GM12878 (cell line): ENCODE measurements at regions not wholly inside any gene's neighbourhood (a gene's known extent, or its start where the extent isn't known, plus 50 kb on each side); places are given as distances from the start of the nearest gene placed in this dataset.
A peak's percentile ranks its signal among the peaks of the same experiment; 100 is the strongest.

Source experiments
- ATAC-seq: fragments of 200-7000 bp; cut with Tn5 transposase; 3 replicates; pipeline ENCODE4 v1.9.1; 2020; ENCODE audit warnings: mild to moderate bottlenecking, moderate library complexity
- BruUV-seq: library from RNA; stranded (reverse); fragments of 400-500 nt; replicated peaks from 2 replicates; lab custom pipeline; 2021; lab: Mats Ljungman, UMichigan
- CTCF ChIA-PET: fragments of 300-600 bp; sonication (Branson Sonifier 250); formaldehyde crosslinking; extraction: SDS; loops from one replicate; lab custom pipeline; 2021; ENCODE audit warnings: inconsistent platforms; lab: Yijun Ruan, JAX
- POLR2A ChIA-PET: fragments of 350-600 bp; formaldehyde crosslinking; extraction: SDS; loops from one replicate; lab custom pipeline; 2021; ENCODE audit warnings: inconsistent platforms; lab: Charles Lee
- RAD21 ChIA-PET: fragments of 300-600 bp; sonication (Branson Sonifier 250); formaldehyde crosslinking; loops from one replicate; lab custom pipeline; 2023; ENCODE audit warnings: antibody characterized with exemption; ENCODE audit not compliant: unreplicated experiment; lab: Charles Lee
- SMC1A ChIA-PET: fragments of 300-600 bp; sonication (Branson Sonifier 250); formaldehyde crosslinking; loops from one replicate; lab custom pipeline; 2023; ENCODE audit not compliant: unreplicated experiment, uncharacterized antibody; lab: Charles Lee
- DNase-seq: peaks from one replicate; pipeline ENCODE4 v3.0.0-alpha.2; 2011; ENCODE audit warnings: low read depth, low spot score
- FAIRE-seq: peaks from 3 replicates; lab custom pipeline; 2011; peaks lifted over from hg19 to GRCh38; lab: Jason Lieb, UNC
- H2AFZ ChIP-seq: 2 replicates; pipeline ENCODE4 v1.6.0; 2011; ENCODE audit warnings: low read depth, low read length, control low read depth; ENCODE audit not compliant: control insufficient read depth
- H3K27ac ChIP-seq: 2 replicates; pipeline ENCODE4 v1.5.1; 2011; ENCODE audit warnings: control low read depth; ENCODE audit not compliant: control insufficient read depth, insufficient read depth
- H3K27me3 ChIP-seq, 2 experiments: replicated peaks in 1 of 2; 2 replicates each; pipeline versions ENCODE4 v1.6.0 to v1.6.1; 2011; ENCODE audit warnings: low read length in 1 of 2; ENCODE audit not compliant: control insufficient read depth in 2 of 2, insufficient read depth in 2 of 2
- H3K36me3 ChIP-seq, 2 experiments: 2 replicates each; pipeline ENCODE4 v1.5.1; 2011; ENCODE audit warnings: low read length in 1 of 2; ENCODE audit not compliant: control insufficient read depth in 2 of 2, insufficient read depth in 2 of 2
- H3K4me1 ChIP-seq: 2 replicates; pipeline ENCODE4 v1.6.1; 2011; ENCODE audit warnings: mild to moderate bottlenecking, low read length, moderate library complexity, mixed read lengths; ENCODE audit not compliant: control insufficient read depth, insufficient read depth
- H3K4me2 ChIP-seq: 2 replicates; pipeline ENCODE4 v1.6.0; 2011; ENCODE audit warnings: control low read depth; ENCODE audit not compliant: control insufficient read depth, insufficient read depth
- H3K4me3 ChIP-seq: fragments of 200-600 bp; sonication (generic); 2 replicates; pipeline ENCODE4 v1.5.1; 2016
- H3K79me2 ChIP-seq: 2 replicates; pipeline ENCODE4 v1.6.0; 2011; ENCODE audit warnings: low read length; ENCODE audit not compliant: control insufficient read depth, insufficient read depth
- H3K9ac ChIP-seq: 2 replicates; pipeline ENCODE4 v1.8.0; 2011; ENCODE audit warnings: low read length, control low read depth, mixed read lengths; ENCODE audit not compliant: control insufficient read depth, insufficient read depth
- H3K9me3 ChIP-seq: replicated peaks from 3 replicates; pipeline ENCODE4 v1.5.1; 2011; ENCODE audit warnings: mild to moderate bottlenecking, low read length; ENCODE audit not compliant: control insufficient read depth, insufficient read depth
- H4K20me1 ChIP-seq: 2 replicates; pipeline ENCODE4 v1.6.0; 2011; ENCODE audit not compliant: control insufficient read depth, insufficient read depth
- BACH1 ChIP-seq: fragments of 450-650 bp; IDR thresholded peaks from 2 replicates; pipeline ENCODE4 v1.6.1; 2017; ENCODE audit warnings: mild to moderate bottlenecking, borderline replicate concordance
- CBX3 ChIP-seq: fragments of 200-600 bp; sonication (generic); IDR thresholded peaks from 2 replicates; pipeline ENCODE4 v1.6.1; 2016; ENCODE audit warnings: low read depth, borderline replicate concordance
- CBX5 ChIP-seq: sonication (generic); IDR thresholded peaks from 2 replicates; pipeline ENCODE4 v1.6.1; 2016; ENCODE audit warnings: low read depth, moderate library complexity, mild to moderate bottlenecking, inconsistent platforms
- ESRRA ChIP-seq: IDR thresholded peaks from 2 replicates; pipeline ENCODE4 v1.6.1; 2012; ENCODE audit warnings: mild to moderate bottlenecking, low read length, improper control_type of control experiment
- FOXK2 ChIP-seq: fragments of 450-650 bp; IDR thresholded peaks from 2 replicates; pipeline ENCODE4 v1.6.1; 2017; ENCODE audit warnings: mild to moderate bottlenecking, moderate library complexity
- GATAD2B ChIP-seq: fragments of 450-650 bp; conservative IDR thresholded peaks from 2 replicates; pipeline ENCODE4 v1.6.1; 2017; ENCODE audit warnings: low read depth, mild to moderate bottlenecking, moderate library complexity
- IKZF1 ChIP-seq: fragments of 450-650 bp; conservative IDR thresholded peaks from 2 replicates; pipeline ENCODE4 v1.6.1; 2017; ENCODE audit warnings: antibody characterized with exemption, mild to moderate bottlenecking
- JUNB ChIP-seq: IDR thresholded peaks from 2 replicates; pipeline ENCODE4 v1.6.1; 2016; ENCODE audit warnings: antibody characterized with exemption, mild to moderate bottlenecking
- KLF5 ChIP-seq: fragments of 450-650 bp; IDR thresholded peaks from 2 replicates; pipeline ENCODE4 v1.6.1; 2014; ENCODE audit warnings: mild to moderate bottlenecking; ENCODE audit not compliant: partially characterized antibody
- NR2C2 ChIP-seq: IDR thresholded peaks from 2 replicates; pipeline ENCODE4 v1.6.1; 2011; ENCODE audit warnings: borderline replicate concordance, low read depth; ENCODE audit not compliant: control insufficient read depth, insufficient read length
- NRF1 ChIP-seq: conservative IDR thresholded peaks from 2 replicates; pipeline ENCODE4 v1.6.1; 2011; ENCODE audit warnings: mild to moderate bottlenecking, low read depth, low read length, improper control_type of control experiment
- POLR2AphosphoS5 ChIP-seq: IDR thresholded peaks from 2 replicates; pipeline ENCODE4 v1.6.1; 2011; ENCODE audit warnings: mild to moderate bottlenecking, low read length, inconsistent platforms
- RUNX3 ChIP-seq: IDR thresholded peaks from 2 replicates; pipeline ENCODE4 v1.6.1; 2012; ENCODE audit warnings: low read length, inconsistent platforms
- SP1 ChIP-seq: IDR thresholded peaks from one replicate; pipeline ENCODE4 v1.6.1; 2011; ENCODE audit warnings: low read depth, low read length
- STAT3 ChIP-seq: IDR thresholded peaks from 2 replicates; pipeline ENCODE4 v1.6.1; 2011; ENCODE audit warnings: low read depth, low read length, improper control_type of control experiment
- TCF12 ChIP-seq: IDR thresholded peaks from 2 replicates; pipeline ENCODE4 v1.6.1; 2011; ENCODE audit warnings: low read depth, mild to moderate bottlenecking, low read length
- YBX1 ChIP-seq: fragments of 450-650 bp; IDR thresholded peaks from 2 replicates; pipeline ENCODE4 v1.6.1; 2016; ENCODE audit warnings: antibody characterized with exemption
- YY1 ChIP-seq: IDR thresholded peaks from 2 replicates; pipeline ENCODE4 v1.6.1; 2011; ENCODE audit warnings: low read depth, mild to moderate bottlenecking, low read length
- WGBS: methylation state at CpG from one replicate; pipeline ENCODE4 v1.1.6; 2016; ENCODE audit warnings: low lambda C conversion rate; ENCODE audit not compliant: insufficient replicate concordance, insufficient coverage; ENCODE audit errors: missing lambda C conversion rate; 5-methylcytosine and 5-hydroxymethylcytosine counted together
- in situ Hi-C: fragments of 300-500 bp; cut with MboI; formaldehyde crosslinking; loops from 9 replicates; pipeline ENCODE4 v1.14.3; 2018; ENCODE audit warnings: mixed read lengths
- intact Hi-C: fragments of 100-400 bp; cut with micrococcal nuclease; formaldehyde crosslinking; loops from one replicate; pipeline ENCODE4 v1.14.2; 2022; ENCODE audit not compliant: unreplicated experiment
- TF ChIP-seq, protein P1 (sequence below): IDR thresholded peaks from 2 replicates; pipeline ENCODE4 v1.6.1; 2011; ENCODE audit warnings: low read depth, mild to moderate bottlenecking, low read length, moderate library complexity, borderline replicate concordance; ENCODE audit errors: extremely low read depth

- Histone ChIP-seq H3K27me3 (no peaks in the 10 kb centered on the region), H2AFZ (peak overlapping the region; percentile 31), H3K27ac (no peak overlapping the region), H3K9ac (no peak overlapping the region), H3K4me2 (no peak overlapping the region), H3K79me2 (no peaks in the 10 kb centered on the region), H3K4me3 (no peak overlapping the region), H3K9me3 (peaks cover 22% of the 10 kb centered on the region), H3K36me3 (no peaks in the 10 kb centered on the region), H3K4me1 (peaks cover 4% of the 10 kb centered on the region; the same call in 1 of the 2 replicates), H4K20me1 (no peaks in the 10 kb centered on the region)
- in situ Hi-C loops (no loop called here), intact Hi-C loops (no loop called here)
- ChIA-PET SMC1A (interaction anchor here (1.9 to 2.1 kb wide), 2 partner anchors 16 to 108 kb away, joined by 4 read pairs; partner anchors contain the start of gene ATF7IP), RAD21 (no interaction called here), CTCF (interaction anchor here (1.9 kb wide), 1 partner anchor 16 kb away, joined by 4 read pairs; no protein-coding TSS in a partner anchor), POLR2A (no interaction called here)
- no TSS peak for BruUV-seq
- no peak for DNase-seq
- 18% methylated on average over 7 of the region's 7 CpGs for WGBS
- no peak for FAIRE-seq
- ATAC-seq: no peak
- 0 out of 2 replicates have a peak, but pooled peaks have one; percentile 73 for TF ChIP-seq CBX5
- no peak for TF ChIP-seq KLF5
- TF ChIP-seq ESRRA: no peak
Measured at GRCh38 chr12:14257303-14257733, 108.2 kb upstream of the ATF7IP start.

- ATAC-seq: peak; percentile 66
- intact Hi-C loops (no loop called here), in situ Hi-C loops (no loop called here)
- ChIA-PET RAD21 (interaction anchor here (0.5 to 2.0 kb wide), 2 partner anchors 108 to 177 kb away, joined by 5 to 6 read pairs; partner anchors contain the start of gene ATF7IP), SMC1A (interaction anchor here (1.9 to 2.1 kb wide), 2 partner anchors 17 to 108 kb away, joined by 4 read pairs; partner anchors contain the start of gene ATF7IP), CTCF (interaction anchor here (0.6 to 1.9 kb wide), 2 partner anchors 16 to 201 kb away, joined by 4 read pairs; no protein-coding TSS in a partner anchor), POLR2A (no interaction called here)
- H3K27ac ChIP-seq: no peak overlapping the region
- H3K79me2 ChIP-seq: no peaks in the 10 kb centered on the region
- H2AFZ ChIP-seq: peak overlapping the region; percentile 31
- no peaks in the 10 kb centered on the region for H3K36me3 ChIP-seq
- no peaks in the 10 kb centered on the region for H3K27me3 ChIP-seq
- 18% methylated on average over 13 of the region's 13 CpGs for WGBS
- DNase-seq: peak; percentile 37
- no peaks in the 10 kb centered on the region for H4K20me1 ChIP-seq
- H3K9ac ChIP-seq: no peak overlapping the region
- H3K4me3 ChIP-seq: no peak overlapping the region
- H3K4me2 ChIP-seq: no peak overlapping the region
- FAIRE-seq: no peak
- no TSS peak for BruUV-seq
- H3K4me1 ChIP-seq: peaks cover 1% of the 10 kb centered on the region; the same call in 1 of the 2 replicates
- peaks cover 22% of the 10 kb centered on the region for H3K9me3 ChIP-seq
- TF ChIP-seq NRF1 (no peak), SP1 (peak; percentile 91), YY1 (0 out of 2 replicates have a peak, but pooled peaks have one; percentile 52), POLR2AphosphoS5 (no peak), GATAD2B (no peak), TCF12 (no peak), FOXK2 (no peak), BACH1 (no peak), YBX1 (no peak), IKZF1 (no peak), STAT3 (no peak), JUNB (no peak), RUNX3 (peak; percentile 53; the same call in 1 of the 2 replicates), CBX3 (no peak), NR2C2 (no peak)
- TF ChIP-seq, protein P1, sequence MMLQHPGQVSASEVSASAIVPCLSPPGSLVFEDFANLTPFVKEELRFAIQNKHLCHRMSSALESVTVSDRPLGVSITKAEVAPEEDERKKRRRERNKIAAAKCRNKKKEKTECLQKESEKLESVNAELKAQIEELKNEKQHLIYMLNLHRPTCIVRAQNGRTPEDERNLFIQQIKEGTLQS: no peak
Measured at GRCh38 chr12:14257734-14258574, 107.5 kb upstream of the ATF7IP start.
